ENCODE measurements at regions not wholly inside any gene's neighbourhood (a gene's known extent, or its start where the extent isn't known, plus 50 kb on each side); places are given as distances from the start of the nearest gene placed in this dataset.

- TF ChIP-seq EZH2phosphoT487 (IDR thresholded peaks at IDR 0.05; ENCODE audit: borderline replicate concordance), result no peak
- TF ChIP-seq, protein P1, sequence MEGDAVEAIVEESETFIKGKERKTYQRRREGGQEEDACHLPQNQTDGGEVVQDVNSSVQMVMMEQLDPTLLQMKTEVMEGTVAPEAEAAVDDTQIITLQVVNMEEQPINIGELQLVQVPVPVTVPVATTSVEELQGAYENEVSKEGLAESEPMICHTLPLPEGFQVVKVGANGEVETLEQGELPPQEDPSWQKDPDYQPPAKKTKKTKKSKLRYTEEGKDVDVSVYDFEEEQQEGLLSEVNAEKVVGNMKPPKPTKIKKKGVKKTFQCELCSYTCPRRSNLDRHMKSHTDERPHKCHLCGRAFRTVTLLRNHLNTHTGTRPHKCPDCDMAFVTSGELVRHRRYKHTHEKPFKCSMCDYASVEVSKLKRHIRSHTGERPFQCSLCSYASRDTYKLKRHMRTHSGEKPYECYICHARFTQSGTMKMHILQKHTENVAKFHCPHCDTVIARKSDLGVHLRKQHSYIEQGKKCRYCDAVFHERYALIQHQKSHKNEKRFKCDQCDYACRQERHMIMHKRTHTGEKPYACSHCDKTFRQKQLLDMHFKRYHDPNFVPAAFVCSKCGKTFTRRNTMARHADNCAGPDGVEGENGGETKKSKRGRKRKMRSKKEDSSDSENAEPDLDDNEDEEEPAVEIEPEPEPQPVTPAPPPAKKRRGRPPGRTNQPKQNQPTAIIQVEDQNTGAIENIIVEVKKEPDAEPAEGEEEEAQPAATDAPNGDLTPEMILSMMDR (conservative IDR thresholded peaks at IDR 0.05; ENCODE audit: low read length), result no peak
- Histone ChIP-seq H3K9me2 (replicated peaks; ENCODE audit: low read depth, low read length) (no peaks in the 10 kb centered on the region), H3K4me2 (ENCODE audit: low read depth, low read length, poor library complexity, severe bottlenecking) (peak overlapping the region; percentile 54), H3K36me3 (ENCODE audit: insufficient read depth, low read length) (no peaks in the 10 kb centered on the region), H2AFZ (ENCODE audit: low read length) (no peak overlapping the region), H3K79me2 (ENCODE audit: insufficient read depth, low read length) (no peaks in the 10 kb centered on the region), H3F3A (ENCODE audit: low read depth) (peaks cover 6% of the 10 kb centered on the region; the same call in 1 of the 2 replicates), H3K4me3 (ENCODE audit: low read length, poor library complexity, severe bottlenecking) (peak overlapping the region; percentile 45), H3K27me3 (ENCODE audit: insufficient read depth, low read length, poor library complexity, severe bottlenecking) (no peaks in the 10 kb centered on the region), H3K4me1 (ENCODE audit: insufficient read depth, low read length, poor library complexity, severe bottlenecking) (peaks cover 22% of the 10 kb centered on the region), H3K9ac (ENCODE audit: low read depth, low read length, poor library complexity, severe bottlenecking) (no peak overlapping the region), H4K20me1 (ENCODE audit: insufficient read depth, low read length, poor library complexity, severe bottlenecking) (no peaks in the 10 kb centered on the region), H3K9me3 (ENCODE audit: insufficient read depth, low read depth, low read length) (no peaks in the 10 kb centered on the region)
Measured at GRCh38 chr9:78707080-78707479, 410.2 kb downstream of the PSAT1 start.

DNA sequence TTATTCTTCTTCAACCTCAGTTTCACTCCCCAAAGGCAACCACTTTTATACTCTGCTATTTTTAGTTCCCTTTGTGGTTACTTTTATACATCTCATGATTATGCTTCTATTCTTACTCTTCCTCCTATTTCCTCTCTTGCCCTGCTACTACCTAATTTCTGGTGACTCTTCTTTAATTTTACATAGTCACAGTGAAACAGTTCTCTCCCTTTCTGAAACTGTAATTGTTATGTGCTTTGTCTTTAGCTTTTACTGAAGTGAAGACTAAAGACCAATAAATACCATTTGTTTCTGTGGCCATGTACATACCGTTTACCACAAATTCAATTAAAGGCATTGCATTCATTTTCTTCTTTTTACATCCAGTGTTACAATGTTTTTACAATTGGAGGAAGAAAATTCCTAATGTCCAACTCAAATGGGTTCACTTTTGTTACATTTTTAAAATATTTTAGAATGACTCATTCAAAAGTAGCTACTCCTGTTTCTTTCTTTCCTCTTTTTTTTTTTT, 410.6 kb downstream of the PSAT1 start:
- H3K9ac ChIP-seq (ENCODE audit: low read depth, low read length, poor library complexity, severe bottlenecking), result peak overlapping the region; percentile 39
- H4K20me1 ChIP-seq (ENCODE audit: insufficient read depth, low read length, poor library complexity, severe bottlenecking), result no peaks in the 10 kb centered on the region
- H3F3A ChIP-seq (ENCODE audit: low read depth), result peaks cover 6% of the 10 kb centered on the region; the same call in 1 of the 2 replicates
- no peaks in the 10 kb centered on the region for H3K36me3 ChIP-seq (ENCODE audit: insufficient read depth, low read length)
- H3K4me2 ChIP-seq (ENCODE audit: low read depth, low read length, poor library complexity, severe bottlenecking), result peak overlapping the region; percentile 54
- no peak for TF ChIP-seq EZH2phosphoT487 (IDR thresholded peaks at IDR 0.05; ENCODE audit: borderline replicate concordance)
- TF ChIP-seq, protein P1 (conservative IDR thresholded peaks at IDR 0.05; ENCODE audit: low read length), result no peak
- H3K9me2 ChIP-seq (replicated peaks; ENCODE audit: low read depth, low read length), result no peaks in the 10 kb centered on the region
- no peak overlapping the region for H2AFZ ChIP-seq (ENCODE audit: low read length)
- H3K79me2 ChIP-seq (ENCODE audit: insufficient read depth, low read length), result no peaks in the 10 kb centered on the region
- H3K4me3 ChIP-seq (ENCODE audit: low read length, poor library complexity, severe bottlenecking), result peak overlapping the region; percentile 45
- H3K27me3 ChIP-seq (ENCODE audit: insufficient read depth, low read length, poor library complexity, severe bottlenecking), result no peaks in the 10 kb centered on the region
- H3K9me3 ChIP-seq (ENCODE audit: insufficient read depth, low read depth, low read length), result no peaks in the 10 kb centered on the region
- H3K4me1 ChIP-seq (ENCODE audit: insufficient read depth, low read length, poor library complexity, severe bottlenecking), result peaks cover 22% of the 10 kb centered on the region

DNA sequence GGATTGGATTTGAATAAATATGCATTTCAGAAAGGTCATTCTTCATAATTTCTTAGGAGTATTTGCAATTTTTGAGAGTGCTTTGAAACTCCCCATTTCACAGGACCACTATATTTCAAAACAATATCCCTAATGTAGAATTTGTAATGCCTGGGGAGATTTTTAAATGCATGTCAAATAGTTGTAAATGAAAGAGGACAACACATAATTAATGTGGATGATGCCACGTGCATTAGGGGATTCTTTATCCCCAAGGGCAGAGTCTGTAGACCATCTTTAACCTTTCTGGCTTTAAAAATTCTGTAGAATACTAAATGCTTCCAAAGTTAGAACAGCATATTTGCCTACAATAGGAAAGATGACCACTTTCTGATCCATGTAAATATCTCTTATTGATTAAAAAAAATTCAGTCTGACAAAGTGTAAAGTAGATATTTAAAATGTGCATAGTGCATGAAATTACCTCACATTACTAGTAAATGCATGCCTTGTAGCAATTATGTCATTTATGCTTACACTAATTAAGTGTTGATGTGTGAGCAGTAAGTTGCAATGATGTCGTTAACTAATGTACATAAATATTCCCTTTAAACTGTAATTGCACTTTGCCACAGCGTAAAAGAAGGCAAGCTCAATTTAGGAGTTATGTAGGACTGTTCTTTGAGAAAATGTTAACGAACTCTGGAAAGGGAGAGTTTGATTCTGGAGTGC, 416.1 kb downstream of the PSAT1 start:
- Histone ChIP-seq H3K9me3 (ENCODE audit: insufficient read depth, low read depth, low read length) (no peaks in the 10 kb centered on the region), H3K79me2 (ENCODE audit: insufficient read depth, low read length) (no peaks in the 10 kb centered on the region), H3K4me2 (ENCODE audit: low read depth, low read length, poor library complexity, severe bottlenecking) (peak overlapping the region; percentile 54), H3K4me3 (ENCODE audit: low read length, poor library complexity, severe bottlenecking) (no peak overlapping the region), H2AFZ (ENCODE audit: low read length) (no peak overlapping the region), H3K9ac (ENCODE audit: low read depth, low read length, poor library complexity, severe bottlenecking) (no peak overlapping the region), H3K36me3 (ENCODE audit: insufficient read depth, low read length) (no peaks in the 10 kb centered on the region), H3K9me2 (replicated peaks; ENCODE audit: low read depth, low read length) (no peaks in the 10 kb centered on the region), H4K20me1 (ENCODE audit: insufficient read depth, low read length, poor library complexity, severe bottlenecking) (no peaks in the 10 kb centered on the region), H3K27me3 (ENCODE audit: insufficient read depth, low read length, poor library complexity, severe bottlenecking) (no peaks in the 10 kb centered on the region), H3F3A (ENCODE audit: low read depth) (no peaks in the 10 kb centered on the region), H3K4me1 (ENCODE audit: insufficient read depth, low read length, poor library complexity, severe bottlenecking) (peaks cover 30% of the 10 kb centered on the region)
- TF ChIP-seq EZH2phosphoT487 (IDR thresholded peaks at IDR 0.05; ENCODE audit: borderline replicate concordance), result no peak
- TF ChIP-seq, protein P1 (conservative IDR thresholded peaks at IDR 0.05; ENCODE audit: low read length), result no peak
